ENCODE measurements at regions not wholly inside any gene's neighbourhood (a gene's known extent, or its start where the extent isn't known, plus 50 kb on each side); places are given as distances from the start of the nearest gene placed in this dataset.
A peak's percentile ranks its signal among the peaks of the same experiment; 100 is the strongest.
"Not testable (repeated sequence)": the region's sequence is repeated elsewhere in the genome, so short reads cannot be mapped to it uniquely, and the experiment has no call there.

DNA sequence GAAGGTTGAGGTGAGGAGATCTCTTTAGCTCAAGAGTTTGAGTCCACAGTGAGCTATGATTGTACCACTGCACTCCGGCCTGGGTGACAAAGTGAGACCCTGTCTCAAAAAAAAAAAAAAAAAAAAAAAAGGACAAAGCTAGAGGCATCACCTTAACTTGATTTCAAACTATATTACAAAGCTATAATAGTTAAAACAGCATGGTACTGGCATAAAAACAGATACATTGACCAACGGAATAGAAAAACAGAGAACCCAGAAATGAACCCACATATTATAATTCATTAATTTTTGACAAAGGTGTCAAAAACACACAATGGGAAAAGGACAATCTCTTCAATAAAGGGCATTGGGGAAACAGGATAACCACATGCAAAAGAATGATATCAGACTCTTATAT lies 50.8 kb upstream of the MBOAT1 start:
- no peak for DNase-seq (ENCODE audit: low read depth)

DNA sequence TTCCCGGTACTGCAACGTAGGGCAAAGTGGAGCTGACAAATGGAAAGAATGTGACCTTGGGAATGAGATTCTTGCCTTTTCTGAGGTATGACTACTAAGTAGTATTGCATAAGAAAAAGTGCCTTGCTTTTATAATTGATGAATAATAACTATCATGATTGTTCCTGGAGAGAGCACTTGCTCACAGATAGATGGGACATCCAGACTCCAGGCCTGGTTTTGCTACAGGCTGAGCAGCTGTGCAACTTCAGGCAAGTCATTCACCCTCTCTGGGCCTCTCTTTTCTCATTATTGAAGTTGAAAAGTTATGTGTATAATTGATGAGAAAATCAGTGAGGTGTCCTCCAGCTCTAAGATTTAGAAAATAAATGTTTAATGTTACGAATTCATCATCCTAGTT lies 53.6 kb upstream of the MBOAT1 start:
- no peak for DNase-seq (ENCODE audit: low read depth)

- DNase-seq (ENCODE audit: low read depth) = no peak
These were observed 54.8 kb upstream of the MBOAT1 start for GRCh38 chr6:20266851-20267608.

- no peak for DNase-seq (ENCODE audit: low read depth)
These were observed 56.9 kb upstream of the MBOAT1 start for GRCh38 chr6:20269181-20269580.

DNA sequence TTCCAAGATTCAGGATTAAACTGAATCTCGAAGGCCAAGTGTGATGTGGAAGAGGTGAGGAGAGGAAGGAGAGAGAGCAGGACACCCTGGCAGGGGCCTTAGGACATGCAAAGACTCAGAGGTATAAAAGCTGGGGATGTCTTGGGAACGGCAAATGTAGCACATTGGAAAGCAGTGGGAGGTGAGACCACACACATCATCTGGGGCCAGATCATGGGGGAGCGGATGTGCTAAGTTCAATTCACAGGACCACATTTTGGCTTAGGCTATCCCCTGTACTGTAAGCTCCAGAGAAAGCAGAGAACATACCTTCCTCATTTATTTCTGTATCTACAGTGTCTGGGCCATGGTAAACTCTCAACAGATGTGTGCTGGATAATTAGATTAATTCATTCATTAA lies 59.5 kb upstream of the MBOAT1 start:
- no peak for DNase-seq (ENCODE audit: low read depth)

- no peak for DNase-seq (ENCODE audit: low read depth)
These were observed 61.9 kb upstream of the MBOAT1 start for GRCh38 chr6:20274137-20274536.

DNA sequence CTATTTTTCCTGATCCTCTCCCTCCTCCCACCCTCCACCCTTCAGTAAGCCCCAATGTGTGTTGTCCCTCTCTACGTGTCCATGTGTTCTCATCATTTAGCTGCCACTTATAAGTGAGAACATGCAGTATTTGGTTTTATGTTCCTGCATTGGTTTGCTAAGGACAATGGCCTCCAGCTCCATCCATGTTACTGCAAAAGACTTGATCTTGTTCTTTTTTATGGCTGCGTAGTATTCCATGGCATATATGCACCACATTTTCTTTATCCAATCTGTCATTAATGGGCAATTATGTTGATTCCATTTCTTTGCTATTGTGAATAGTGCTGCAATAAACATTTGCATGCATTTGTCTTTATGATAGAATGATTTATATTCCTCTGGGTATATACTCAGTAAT lies 63.6 kb upstream of the MBOAT1 start:
- DNase-seq (ENCODE audit: low read depth) = not testable (repeated sequence)

- DNase-seq (ENCODE audit: low read depth) = not testable (repeated sequence)
These were observed 65.5 kb upstream of the MBOAT1 start for GRCh38 chr6:20277724-20278123.

DNA sequence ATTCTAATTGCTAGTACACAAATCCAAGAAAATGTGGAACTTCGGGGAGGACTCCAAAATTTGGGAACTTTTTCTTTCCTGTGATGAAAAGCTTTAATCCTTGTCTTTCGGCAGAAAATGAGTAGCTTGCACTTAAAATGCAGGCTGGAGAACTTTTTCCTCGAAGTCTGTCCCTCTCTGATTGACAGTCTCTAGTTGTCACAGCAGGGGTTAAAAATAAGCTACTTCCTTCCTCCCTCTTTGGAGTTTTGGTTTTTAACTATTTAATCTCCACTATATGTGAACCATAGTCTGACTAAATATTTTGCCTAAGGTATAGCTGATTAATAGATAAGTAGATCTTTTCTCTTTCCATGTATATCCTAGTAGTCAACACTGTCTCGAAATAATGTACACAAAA lies 66.8 kb upstream of the MBOAT1 start:
- no peak for DNase-seq (ENCODE audit: low read depth)

- DNase-seq (ENCODE audit: low read depth) = no peak
These were observed 67.5 kb upstream of the MBOAT1 start for GRCh38 chr6:20279608-20280287.

- no peak for DNase-seq (ENCODE audit: low read depth)
These were observed 68.0 kb upstream of the MBOAT1 start for GRCh38 chr6:20280288-20280621.

GRCh38 chr6:20284672-20285071 lies 72.4 kb upstream of the MBOAT1 start:
- DNase-seq (ENCODE audit: low read depth) = no peak

DNA sequence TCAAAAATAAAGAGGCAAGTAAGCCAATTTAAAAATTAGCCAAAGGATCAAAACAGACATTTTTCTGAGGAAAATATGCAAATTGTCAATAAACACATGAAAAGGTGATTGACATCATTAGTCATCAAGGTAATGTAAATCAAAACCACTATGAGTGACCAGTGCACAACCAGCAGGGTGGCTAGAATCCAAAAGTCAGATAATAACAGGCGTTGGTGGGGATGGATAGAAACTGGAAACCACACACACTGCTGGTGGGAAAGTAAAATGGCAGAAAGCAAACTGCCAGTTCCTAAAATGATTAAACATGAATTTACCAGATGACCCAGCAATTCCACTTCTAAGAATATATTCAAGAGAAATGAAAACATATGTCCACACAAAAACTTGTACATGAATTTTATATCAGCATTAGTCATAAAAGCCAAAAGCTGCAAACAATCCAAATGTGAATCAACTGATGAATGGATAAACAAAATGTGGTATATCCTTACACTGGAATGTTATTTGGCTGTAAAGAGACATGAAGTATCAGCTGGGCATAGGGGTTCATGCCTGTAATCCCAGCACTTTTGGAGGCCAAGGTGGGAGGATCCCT lies 74.8 kb upstream of the MBOAT1 start:
- DNase-seq (ENCODE audit: low read depth) = no peak

DNA sequence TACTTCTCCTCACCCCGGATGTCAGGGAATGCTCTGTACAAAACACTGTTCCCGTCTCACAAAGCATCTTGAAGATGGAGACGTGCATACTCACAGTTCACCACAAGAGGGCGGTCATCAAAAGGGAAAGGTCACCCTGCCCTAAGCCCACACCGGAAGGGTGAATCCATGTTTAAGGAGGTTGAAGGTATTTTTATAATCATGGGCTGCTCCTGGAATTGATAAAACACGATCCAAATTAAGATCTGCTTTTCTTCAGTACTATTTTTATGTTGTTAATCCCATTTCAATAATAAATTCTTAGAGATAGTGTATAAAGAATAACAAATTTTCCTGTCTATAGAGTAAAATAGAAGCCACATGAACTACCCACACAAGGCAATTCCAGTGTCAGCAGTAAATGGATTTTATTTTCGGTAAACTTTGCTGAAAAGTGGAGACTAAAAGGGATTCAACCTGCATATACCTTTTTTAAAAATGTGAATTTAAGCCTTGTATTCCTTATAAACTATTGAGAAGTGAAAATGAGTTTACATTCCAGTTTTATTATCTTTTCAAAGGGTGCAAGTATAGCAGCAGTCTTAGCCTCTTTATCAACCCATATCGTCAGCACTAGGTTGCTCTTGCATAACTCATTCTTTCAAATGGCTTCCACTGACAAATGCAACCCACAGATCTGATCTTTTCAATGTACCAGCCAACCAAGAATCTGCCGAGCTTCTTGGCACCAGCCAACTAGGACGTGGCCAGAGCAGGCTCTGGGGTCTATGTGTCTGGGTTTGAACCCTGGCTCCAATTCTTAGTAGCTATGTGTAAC lies 79.7 kb upstream of the MBOAT1 start:
- DNase-seq (ENCODE audit: low read depth) = peak; percentile 74

DNA sequence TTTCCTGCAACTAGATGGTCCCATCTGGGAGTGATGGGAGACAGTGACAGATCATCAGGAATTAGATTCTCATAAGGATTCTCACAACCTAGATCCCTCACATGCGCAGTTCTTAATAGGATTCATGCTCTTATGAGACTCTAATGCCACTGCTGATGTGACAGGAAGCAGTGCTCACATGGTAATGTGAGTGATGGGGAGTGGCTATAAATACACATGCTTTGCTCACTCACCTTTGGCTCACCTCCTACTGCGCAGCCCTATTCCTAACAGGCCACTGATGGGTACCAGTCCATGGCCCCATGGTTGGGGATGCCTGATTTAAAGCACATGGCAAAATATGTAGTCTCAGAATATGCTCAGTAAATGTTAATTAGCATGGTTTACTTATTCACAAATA lies 80.6 kb upstream of the MBOAT1 start:
- DNase-seq (ENCODE audit: low read depth) = no peak

DNA sequence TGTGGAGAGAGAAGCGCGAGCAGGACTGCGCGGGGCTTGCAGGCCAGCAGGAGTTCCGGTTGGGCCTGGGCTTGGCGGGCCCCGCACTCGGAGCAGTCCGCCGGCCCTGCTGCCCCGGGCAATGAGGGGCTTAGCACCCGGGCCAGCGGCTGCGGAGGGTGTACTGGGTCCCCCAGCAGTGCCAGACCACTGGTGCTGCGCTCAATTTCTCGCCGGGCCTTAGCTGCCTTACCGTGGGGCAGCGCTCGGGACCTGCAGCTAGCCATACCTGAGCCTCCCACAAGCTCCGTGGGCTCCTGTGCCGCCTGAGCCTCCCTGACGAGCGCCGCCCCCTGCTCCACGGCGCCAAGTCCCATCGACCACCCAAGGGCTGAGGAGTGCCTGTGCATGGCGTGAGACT lies 89.0 kb upstream of the MBOAT1 start:
- DNase-seq (ENCODE audit: low read depth) = no peak

DNA sequence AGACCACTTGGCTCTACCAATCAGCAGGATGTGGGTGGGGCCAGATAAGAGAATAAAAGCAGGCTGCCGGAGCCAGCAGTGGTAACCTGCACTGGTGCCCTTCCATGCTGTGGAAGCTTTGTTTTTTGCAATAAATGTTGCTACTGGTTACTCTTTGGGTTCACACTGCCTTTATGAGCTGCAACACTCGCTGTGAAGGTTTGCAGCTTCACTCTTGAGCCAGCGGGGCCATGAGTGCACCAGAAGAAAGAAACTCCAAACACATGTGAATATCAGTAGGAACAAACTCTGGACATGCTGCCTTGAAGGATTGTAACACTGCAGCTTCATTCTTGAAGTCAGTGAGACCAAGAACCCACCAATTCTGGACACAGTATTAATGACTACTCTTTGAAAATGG lies 89.9 kb upstream of the MBOAT1 start:
- peak; percentile 24 for DNase-seq (ENCODE audit: low read depth)

GRCh38 chr6:20302702-20303251 lies 90.5 kb upstream of the MBOAT1 start:
- no peak for DNase-seq (ENCODE audit: low read depth)

DNA sequence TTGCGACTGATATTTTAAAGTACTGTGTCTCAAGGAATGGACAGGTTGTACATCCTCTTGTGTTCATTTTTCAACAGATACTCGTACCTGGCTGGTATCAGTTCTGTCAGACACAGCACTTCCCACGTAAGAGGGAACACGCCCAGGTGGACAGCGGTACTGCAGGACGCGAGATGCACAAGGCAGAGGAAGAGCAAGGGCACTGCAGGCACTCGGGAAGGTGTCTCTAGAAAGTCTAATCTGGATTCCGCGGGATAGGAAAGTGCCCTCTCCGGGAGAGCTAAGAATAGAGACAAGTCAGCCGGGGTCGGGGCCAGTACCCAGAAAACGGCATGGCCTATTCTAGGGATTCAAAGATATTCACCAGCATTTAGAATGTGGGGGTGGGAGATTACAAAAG lies 94.2 kb upstream of the MBOAT1 start:
- no peak for DNase-seq (ENCODE audit: low read depth)

DNA sequence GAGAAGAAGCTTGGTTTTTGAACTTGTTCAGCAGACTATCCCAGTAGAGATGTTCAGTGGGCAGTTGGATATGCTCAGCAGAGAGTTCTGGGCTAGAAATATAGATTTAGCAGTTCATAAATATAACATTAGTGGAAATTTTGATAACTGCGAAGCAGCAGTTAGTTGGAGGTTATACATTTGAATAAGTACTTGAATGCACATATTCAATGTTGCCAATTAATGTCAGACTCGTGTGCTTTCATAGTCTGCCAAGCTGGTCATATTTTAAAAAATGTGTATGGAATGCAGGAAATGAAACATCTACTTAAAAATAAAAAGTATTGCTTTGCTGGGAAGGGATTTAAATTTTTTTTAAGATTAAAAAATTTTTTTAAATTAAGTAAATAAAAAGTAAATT lies 92.5 kb upstream of the E2F3 start:
- no peak for DNase-seq (ENCODE audit: low read depth)

- no peak for DNase-seq (ENCODE audit: low read depth)
These were observed 91.5 kb upstream of the E2F3 start for GRCh38 chr6:20310185-20310584.

- DNase-seq (ENCODE audit: low read depth) = no peak
These were observed 89.1 kb upstream of the E2F3 start for GRCh38 chr6:20312606-20313005.

Data from HT1080 (cell line).